Stimulated activated CD8-positive, alpha-beta memory T cell treated with anti-CD3 and anti-CD28 coated beads, Interleukin-2, amount 100 ng/mL, for 48 hours (primary cell): ENCODE measurements at regions not wholly inside any gene's neighbourhood (a gene's known extent, or its start where the extent isn't known, plus 50 kb on each side); places are given as distances from the start of the nearest gene placed in this dataset.

Experiments
- DNase-seq, 2 donors: peaks; one replicate each; pipeline ENCODE4 v3.0.0-alpha.2; 2020; ENCODE audit warnings: low read depth in 2 of 2

- DNase-seq = no peak
Measured at GRCh38 chr13:79723519-79724024, 242.6 kb downstream of the NDFIP2 start.

DNA sequence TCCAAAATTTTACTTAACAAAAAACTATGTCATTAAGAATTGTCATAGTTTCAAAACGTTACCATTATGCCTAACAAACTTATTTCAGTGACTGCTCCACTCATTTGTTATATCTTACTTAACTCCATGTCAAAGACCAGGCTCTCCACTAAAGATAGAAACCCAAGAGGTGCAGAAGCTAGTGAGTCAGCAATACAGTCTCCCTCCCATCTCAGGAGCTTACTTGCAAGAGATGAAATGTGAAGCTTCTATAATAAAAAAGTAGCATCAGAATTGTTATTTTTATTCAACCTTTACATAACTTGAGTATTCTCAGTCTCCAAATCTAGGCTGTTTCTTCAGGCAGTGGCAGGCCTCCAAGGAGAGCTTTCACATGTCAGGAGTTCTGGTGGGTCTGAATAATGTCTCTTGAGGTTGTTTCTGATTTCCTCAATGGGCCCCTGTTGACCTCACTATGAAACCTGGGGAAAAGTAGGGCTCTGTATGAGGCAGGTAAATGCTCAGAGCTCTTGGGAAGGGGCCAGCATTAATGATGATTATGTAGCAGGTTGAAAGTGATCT is 242.0 kb downstream of the NDFIP2 start:
- no peak for DNase-seq

DNA sequence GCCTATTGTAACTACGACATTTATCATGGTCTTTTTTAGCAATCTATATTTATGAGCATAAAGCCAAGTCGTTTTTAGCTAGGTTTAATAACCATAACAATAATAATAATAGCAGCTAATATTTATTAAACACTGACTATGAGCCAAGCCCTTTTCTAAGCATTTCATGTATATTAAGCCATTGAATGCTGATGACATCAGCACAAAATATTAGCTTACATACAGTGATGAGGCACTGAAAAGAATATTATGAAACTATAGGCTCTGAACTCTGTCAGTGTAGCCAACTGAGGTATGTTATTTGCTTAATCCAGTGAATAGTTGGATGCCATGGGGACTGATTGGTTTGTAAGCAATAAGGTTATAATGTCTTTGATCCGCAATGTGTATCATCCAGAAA is 235.2 kb downstream of the NDFIP2 start:
- DNase-seq = no peak

DNA sequence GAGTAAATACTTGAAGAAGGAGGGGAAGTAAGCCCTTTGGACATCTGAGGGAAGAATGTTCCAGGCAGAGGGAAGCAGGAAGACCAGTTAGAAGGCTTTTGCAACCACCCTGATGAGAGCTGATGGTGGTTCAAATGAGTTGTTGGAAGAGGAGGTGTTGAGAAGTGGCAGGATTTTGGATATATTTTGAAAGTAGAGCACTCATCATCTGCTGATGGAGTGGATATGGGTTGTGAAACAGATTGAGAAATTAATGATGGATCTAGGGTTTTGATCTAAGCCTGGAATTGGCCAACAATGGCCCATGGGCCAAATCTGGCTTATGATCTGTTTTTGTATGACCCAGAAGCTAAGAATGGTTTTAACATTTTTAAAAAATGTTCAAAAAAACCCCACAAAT is 230.7 kb downstream of the NDFIP2 start:
- no peak for DNase-seq

- no peak for DNase-seq
Measured at GRCh38 chr13:79710376-79710775, 229.4 kb downstream of the NDFIP2 start.

- DNase-seq = no peak
Measured at GRCh38 chr13:79709471-79709870, 228.5 kb downstream of the NDFIP2 start.

DNA sequence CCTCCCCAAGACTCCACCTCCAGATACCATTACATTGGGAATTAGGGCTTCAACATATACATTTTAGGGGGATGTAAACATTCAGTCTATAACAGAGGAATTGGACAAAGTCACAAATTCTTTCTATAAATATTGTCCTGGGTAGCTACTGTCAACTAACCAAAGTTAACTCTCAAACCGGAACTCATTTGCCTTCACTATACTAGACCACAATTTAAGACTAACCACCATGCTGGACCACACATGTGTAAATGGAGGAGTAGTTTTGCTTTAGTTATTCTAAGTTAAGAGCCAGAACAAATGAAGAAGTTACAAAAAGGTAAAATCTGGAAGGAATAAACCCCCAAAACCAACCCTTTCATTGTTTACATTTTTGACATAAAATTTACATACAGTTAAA is 222.8 kb downstream of the NDFIP2 start:
- DNase-seq = no peak

- DNase-seq = no peak
Measured at GRCh38 chr13:79695754-79696153, 214.8 kb downstream of the NDFIP2 start.

- DNase-seq = no peak
Measured at GRCh38 chr13:79692846-79693245, 211.9 kb downstream of the NDFIP2 start.

DNA sequence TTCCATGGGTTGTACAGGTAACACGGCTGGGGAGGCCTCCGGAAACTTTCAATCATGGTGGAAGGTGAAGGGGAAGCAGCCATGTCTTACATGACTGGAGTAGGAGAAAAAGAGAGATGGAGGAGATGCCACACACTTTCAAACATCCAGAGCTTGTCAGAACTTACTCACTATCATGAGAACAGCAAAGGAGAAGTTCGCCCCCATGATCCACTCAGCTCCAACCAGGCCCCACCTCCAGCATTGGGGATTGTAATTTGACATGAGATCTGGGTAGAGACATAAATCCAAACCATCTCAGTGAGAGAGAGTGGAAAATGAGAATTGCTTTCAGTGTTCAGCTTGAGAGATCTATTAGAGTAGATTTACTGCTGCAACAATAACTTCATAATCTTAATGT is 210.9 kb downstream of the NDFIP2 start:
- no peak for DNase-seq

DNA sequence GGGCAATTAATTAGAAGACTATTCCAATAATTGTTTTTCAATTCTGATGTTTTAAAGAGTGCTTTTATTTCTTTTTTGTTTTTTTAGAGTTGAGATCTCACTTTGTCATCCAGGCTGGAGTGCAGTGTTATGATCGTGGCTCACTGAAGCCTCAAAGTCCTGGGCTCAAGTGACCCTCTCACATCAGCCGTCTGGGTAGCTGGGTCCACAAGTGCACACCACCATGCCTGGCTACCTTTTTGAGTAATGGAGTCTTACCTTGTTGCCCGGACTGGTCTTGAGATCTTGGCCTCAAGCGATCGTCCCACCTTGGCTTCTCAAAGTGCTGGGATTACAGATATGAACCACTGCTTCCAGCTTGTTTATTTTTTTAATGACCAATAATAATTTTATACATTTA is 207.8 kb downstream of the NDFIP2 start:
- no peak for DNase-seq

DNA sequence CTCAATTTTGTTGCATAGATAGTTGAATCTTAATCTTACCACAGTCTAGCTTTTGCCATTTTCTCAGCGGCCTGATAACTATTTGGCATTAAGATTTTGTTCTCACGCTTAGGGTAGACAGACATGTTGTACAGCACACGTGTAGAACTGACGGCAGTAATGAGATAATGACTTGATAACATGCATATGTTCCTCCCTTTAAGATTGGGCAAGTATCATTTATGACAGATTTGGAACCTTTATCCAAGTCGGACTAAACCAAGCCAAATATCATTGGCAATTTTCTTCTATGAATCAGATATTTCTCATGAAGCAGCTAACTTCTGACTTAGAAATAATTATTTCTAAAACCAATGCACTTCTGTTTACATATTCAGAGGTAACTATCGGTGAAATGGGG is 205.5 kb downstream of the NDFIP2 start:
- DNase-seq = no peak

- no peak for DNase-seq
Measured at GRCh38 chr13:79684371-79684770, 203.4 kb downstream of the NDFIP2 start.

DNA sequence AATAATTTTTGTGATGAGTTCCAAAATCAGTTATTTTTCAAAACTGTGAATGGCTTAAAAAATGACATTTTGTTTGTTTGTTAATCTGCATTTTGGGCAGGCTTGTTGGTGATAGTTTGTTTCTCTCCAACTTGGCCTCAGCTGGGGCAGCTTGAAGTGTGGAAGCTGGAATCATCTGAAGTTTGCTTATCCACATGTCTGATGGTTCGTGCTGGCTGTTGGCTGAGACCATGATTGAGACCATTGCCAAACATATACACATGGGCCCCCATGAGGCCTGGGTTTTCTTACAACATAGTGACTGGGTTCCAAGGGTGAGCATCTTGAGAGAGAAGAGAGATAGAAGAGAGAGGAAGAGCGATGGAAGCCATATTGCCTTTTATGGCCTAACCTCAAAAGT is 201.2 kb downstream of the NDFIP2 start:
- DNase-seq = no peak

- no peak for DNase-seq
Measured at GRCh38 chr13:79681069-79681468, 200.1 kb downstream of the NDFIP2 start.

- DNase-seq = no peak
Measured at GRCh38 chr13:79680485-79680884, 199.5 kb downstream of the NDFIP2 start.

DNA sequence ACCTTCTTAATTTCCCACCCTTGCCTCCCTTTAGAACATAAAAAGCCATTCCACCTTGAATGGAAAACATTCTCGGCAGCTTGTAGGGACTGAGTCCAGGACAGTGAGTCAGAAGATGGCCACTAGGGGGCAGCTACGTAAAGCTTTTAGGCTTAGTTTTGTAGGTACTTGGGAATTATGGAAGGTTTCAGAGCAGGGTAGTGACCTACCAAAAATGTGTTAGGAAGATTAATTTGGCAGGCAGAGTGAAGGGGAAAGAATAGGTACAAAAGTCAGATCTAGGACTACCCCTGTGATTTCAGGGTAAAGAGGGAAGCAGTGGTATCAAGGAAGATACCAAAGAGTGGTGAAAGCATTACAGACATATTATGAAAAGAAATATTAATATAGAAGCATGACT is 198.4 kb downstream of the NDFIP2 start:
- peak; percentile 17 to 21 for DNase-seq

DNA sequence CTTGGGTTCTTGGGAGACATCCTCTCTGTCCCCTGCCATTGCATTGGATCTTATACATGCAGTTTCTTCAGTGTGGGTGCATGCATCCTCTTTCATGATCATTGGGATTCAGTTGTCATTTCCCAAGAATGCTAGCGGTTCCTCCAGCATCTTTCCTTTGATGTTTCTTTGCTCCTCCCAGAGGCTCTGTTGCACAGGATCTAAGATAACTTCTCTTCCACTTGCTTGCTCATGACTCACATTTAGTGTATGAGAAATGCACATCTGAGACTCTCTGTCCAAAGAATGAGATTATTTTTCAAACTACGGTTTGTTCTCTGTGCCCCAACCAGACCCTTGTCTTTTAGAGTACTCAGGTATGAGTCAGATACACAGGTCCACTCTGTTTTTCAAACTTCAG is 197.1 kb downstream of the NDFIP2 start:
- DNase-seq = no peak

GRCh38 chr13:79675931-79676660 is 195.1 kb downstream of the NDFIP2 start:
- DNase-seq = no peak

DNA sequence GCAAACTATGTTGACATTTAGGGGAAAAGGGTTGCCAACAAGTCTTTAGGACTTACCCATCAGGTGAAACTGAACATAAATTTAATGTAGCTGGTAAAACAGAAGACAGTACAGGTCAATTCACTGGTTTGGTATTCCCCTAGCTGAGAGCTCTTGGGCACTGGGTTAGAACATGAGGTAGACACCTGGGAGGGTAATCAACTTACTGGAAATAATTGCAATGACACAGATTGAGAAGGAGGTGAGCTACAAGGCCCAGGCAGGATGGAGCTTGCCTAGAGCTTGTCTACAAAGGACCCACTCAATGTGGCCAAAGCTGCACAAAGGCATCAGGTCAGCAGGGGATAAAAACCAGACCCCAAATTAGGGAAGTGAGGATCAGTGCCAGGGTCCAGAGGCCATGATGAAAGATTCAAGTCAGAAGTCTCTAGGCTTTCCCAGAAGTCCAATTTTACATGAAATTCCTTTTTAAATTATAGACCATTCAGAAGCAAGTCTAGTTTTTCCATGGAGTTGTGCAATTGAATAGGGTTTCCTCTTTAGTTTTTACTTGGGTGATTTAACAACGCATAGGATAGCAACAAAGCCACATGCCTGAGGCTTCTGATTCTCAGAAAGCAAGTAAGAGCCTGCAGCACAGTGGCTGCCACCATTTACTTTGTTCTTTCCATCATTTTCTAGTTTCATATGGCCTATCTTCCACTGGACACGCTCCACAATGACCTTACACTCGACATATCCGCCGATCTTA is 194.0 kb downstream of the NDFIP2 start:
- DNase-seq = no peak

- no peak for DNase-seq
Measured at GRCh38 chr13:79673993-79674377, 193.0 kb downstream of the NDFIP2 start.

DNA sequence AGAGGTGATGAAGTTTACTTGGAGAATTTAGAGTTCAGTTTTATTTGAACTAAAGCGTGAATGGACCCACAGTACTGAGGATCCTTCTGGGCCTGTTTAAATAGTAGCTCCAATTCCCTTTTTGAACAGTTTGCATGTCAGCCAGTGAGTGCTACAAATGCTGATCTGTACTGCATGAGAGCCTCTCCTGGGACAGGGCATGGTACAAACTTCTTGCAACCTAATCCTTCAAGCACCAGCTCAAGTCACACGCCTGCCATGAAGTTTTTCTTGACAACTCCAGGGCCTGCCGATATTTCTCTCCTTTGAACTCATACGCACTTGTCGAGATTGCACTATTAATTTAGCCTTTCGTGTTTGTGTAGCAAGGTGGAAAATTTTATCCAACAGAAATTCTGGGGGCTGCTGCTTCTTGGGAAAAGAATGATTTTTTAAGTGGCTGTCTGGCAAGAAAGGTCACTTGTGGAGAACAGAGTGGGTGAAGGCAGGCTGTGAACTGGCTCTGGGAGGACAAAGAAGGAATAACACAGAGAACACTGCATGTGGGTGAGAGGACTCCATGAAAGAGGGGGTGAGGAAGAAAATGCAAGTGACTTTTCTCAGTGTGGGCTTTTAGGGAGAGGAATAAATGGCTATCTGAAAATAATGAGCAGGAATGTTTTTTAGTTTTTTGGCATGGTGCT is 192.5 kb downstream of the NDFIP2 start:
- no peak for DNase-seq
